Spleen (tissue), 7 donors: ENCODE measurements at regions not wholly inside any gene's neighbourhood (a gene's known extent, or its start where the extent isn't known, plus 50 kb on each side); places are given as distances from the start of the nearest gene placed in this dataset.

Experiments used
- CTCF ChIP-seq, 11 experiments: fragments of 200-600 bp in 7 of 11; fragments of 450-650 bp in 4 of 11; sonication (generic) in 4 of 11; IDR thresholded peaks in 8 of 11; conservative IDR thresholded peaks in 3 of 11; 1 replicate in 7 of 11; 2 replicates in 4 of 11; pipeline versions ENCODE4 v1.4.0 to v1.8.0; 2016 to 2021; ENCODE audit warnings: antibody characterized with exemption in 11 of 11, inconsistent platforms in 4 of 11, mild to moderate bottlenecking in 1 of 11
- POLR2A ChIP-seq, 3 donors: fragments of 450-650 bp; IDR thresholded peaks; one replicate each; pipeline ENCODE4 v1.5.1; 2017; ENCODE audit warnings: antibody characterized with exemption in 3 of 3, mild to moderate bottlenecking in 1 of 3
- POLR2AphosphoS5 ChIP-seq, 3 donors: sonication (generic); formaldehyde crosslinking; IDR thresholded peaks; one replicate each; pipeline ENCODE4 v1.5.1; 2017; ENCODE audit warnings: antibody characterized with exemption in 3 of 3
- donor health status: DM: no; HTN: no; CAD: no; lungs with moderate emphysema.
- donor health status: DM: no; HTN: no; CAD: no.
- donor health status: DM: no; HTN: no; CAD: no.

- TF ChIP-seq POLR2AphosphoS5 (IDR thresholded peaks at IDR 0.05) (no peak), POLR2A (IDR thresholded peaks at IDR 0.05) (no peak), CTCF (IDR thresholded peaks at IDR 0.05 in 8 of 11, conservative IDR thresholded peaks at IDR 0.05 in 3 of 11) (no peak)
Measured at GRCh38 chr1:82472489-82473131, 671.9 kb downstream of the ADGRL2 start.
